ENCODE measurements at regions not wholly inside any gene's neighbourhood (a gene's known extent, or its start where the extent isn't known, plus 50 kb on each side); places are given as distances from the start of the nearest gene placed in this dataset.
A peak's percentile ranks its signal among the peaks of the same experiment; 100 is the strongest.

GRCh38 chr14:26204366-26204727, 393.5 kb downstream of the NOVA1 start:
- ATAC-seq = no peak
- DNase-seq = no peak

- DNase-seq = no peak
- no peak for ATAC-seq
Measured at GRCh38 chr14:26200687-26201086, 397.1 kb downstream of the NOVA1 start.

GRCh38 chr14:26199590-26200370, 398.1 kb downstream of the NOVA1 start:
- DNase-seq (no peak), ATAC-seq (no peak)

GRCh38 chr14:26199096-26199495, 398.7 kb downstream of the NOVA1 start:
- DNase-seq = no peak
- ATAC-seq = no peak

- ATAC-seq (no peak), DNase-seq (no peak)
Measured at GRCh38 chr14:26194816-26195215, 403.0 kb downstream of the NOVA1 start.

- DNase-seq = no peak
- no peak for ATAC-seq
Measured at GRCh38 chr14:26191671-26192070, 406.2 kb downstream of the NOVA1 start.

GRCh38 chr14:26191123-26191522, 406.7 kb downstream of the NOVA1 start:
- no peak for ATAC-seq
- no peak for DNase-seq

GRCh38 chr14:26190646-26191045, 407.2 kb downstream of the NOVA1 start:
- no peak for ATAC-seq
- no peak for DNase-seq

GRCh38 chr14:26187996-26188620, 409.7 kb downstream of the NOVA1 start:
- ATAC-seq = no peak
- no peak for DNase-seq

GRCh38 chr14:26180221-26180620, 417.6 kb downstream of the NOVA1 start:
- DNase-seq = no peak
- no peak for ATAC-seq

GRCh38 chr14:26175658-26176057, 422.2 kb downstream of the NOVA1 start:
- DNase-seq = no peak
- ATAC-seq = no peak

GRCh38 chr14:26174395-26174794, 423.4 kb downstream of the NOVA1 start:
- ATAC-seq (no peak), DNase-seq (no peak)

- ATAC-seq = no peak
- DNase-seq = no peak
Measured at GRCh38 chr14:26173581-26174110, 424.2 kb downstream of the NOVA1 start.

- DNase-seq (no peak), ATAC-seq (no peak)
Measured at GRCh38 chr14:26172396-26172795, 425.4 kb downstream of the NOVA1 start.

- ATAC-seq (no peak), DNase-seq (no peak)
Measured at GRCh38 chr14:26170885-26171284, 426.9 kb downstream of the NOVA1 start.

GRCh38 chr14:26163761-26164160, 434.1 kb downstream of the NOVA1 start:
- DNase-seq (no peak), ATAC-seq (no peak)

- no peak for ATAC-seq
Measured at GRCh38 chr14:26157517-26157916, 440.3 kb downstream of the NOVA1 start.

GRCh38 chr14:26143057-26143456, 454.8 kb downstream of the NOVA1 start:
- ATAC-seq (no peak), DNase-seq (no peak)

More at GRCh38 chr14:26157517-26157916, 440.3 kb downstream of the NOVA1 start:
- no peak for DNase-seq

GRCh38 chr14:26138764-26139445, 458.9 kb downstream of the NOVA1 start:
- no peak for ATAC-seq
- no peak for DNase-seq

- ATAC-seq = no peak
Measured at GRCh38 chr14:26137161-26137560, 460.7 kb downstream of the NOVA1 start.

GRCh38 chr14:26132061-26132645, 465.7 kb downstream of the NOVA1 start:
- DNase-seq (no peak), ATAC-seq (no peak)

More at GRCh38 chr14:26137161-26137560, 460.7 kb downstream of the NOVA1 start:
- DNase-seq = peak; percentile 7

- no peak for DNase-seq
- ATAC-seq = no peak
Measured at GRCh38 chr14:26130690-26131089, 467.1 kb downstream of the NOVA1 start.
